GM21447 (cell line): ENCODE measurements at regions not wholly inside any gene's neighbourhood (a gene's known extent, or its start where the extent isn't known, plus 50 kb on each side); places are given as distances from the start of the nearest gene placed in this dataset.

Experiments
- ATAC-seq: cut with Tn5 transposase; IDR thresholded peaks from one replicate; pipeline ENCODE4 v1.9.1; 2021; ENCODE audit not compliant: unreplicated experiment

GRCh38 chr19:29421196-29421545 lies 104.6 kb upstream of the VSTM2B start:
- ATAC-seq, result no peak

- no peak for ATAC-seq
Measured at GRCh38 chr19:29422047-29422446, 103.7 kb upstream of the VSTM2B start.

GRCh38 chr19:29422486-29423085 lies 103.2 kb upstream of the VSTM2B start:
- no peak for ATAC-seq

- no peak for ATAC-seq
Measured at GRCh38 chr19:29428071-29428470, 97.7 kb upstream of the VSTM2B start.

- ATAC-seq, result no peak
Measured at GRCh38 chr19:29429021-29429420, 96.8 kb upstream of the VSTM2B start.

- no peak for ATAC-seq
Measured at GRCh38 chr19:29429581-29429980, 96.2 kb upstream of the VSTM2B start.

- no peak for ATAC-seq
Measured at GRCh38 chr19:29431332-29431731, 94.5 kb upstream of the VSTM2B start.

GRCh38 chr19:29432677-29433076 lies 93.1 kb upstream of the VSTM2B start:
- ATAC-seq, result no peak

- no peak for ATAC-seq
Measured at GRCh38 chr19:29436591-29437103, 89.1 kb upstream of the VSTM2B start.

- no peak for ATAC-seq
Measured at GRCh38 chr19:29439021-29439420, 86.8 kb upstream of the VSTM2B start.

GRCh38 chr19:29439688-29440550 lies 85.9 kb upstream of the VSTM2B start:
- ATAC-seq, result no peak

GRCh38 chr19:29442094-29442493 lies 83.7 kb upstream of the VSTM2B start:
- no peak for ATAC-seq

- no peak for ATAC-seq
Measured at GRCh38 chr19:29442910-29443309, 82.9 kb upstream of the VSTM2B start.

- no peak for ATAC-seq
Measured at GRCh38 chr19:29445246-29445645, 80.5 kb upstream of the VSTM2B start.

GRCh38 chr19:29446361-29446760 lies 79.4 kb upstream of the VSTM2B start:
- ATAC-seq, result no peak

- no peak for ATAC-seq
Measured at GRCh38 chr19:29448046-29448445, 77.7 kb upstream of the VSTM2B start.

- ATAC-seq, result no peak
Measured at GRCh38 chr19:29449371-29449770, 76.4 kb upstream of the VSTM2B start.

- ATAC-seq, result no peak
Measured at GRCh38 chr19:29450306-29450705, 75.5 kb upstream of the VSTM2B start.

- ATAC-seq, result no peak
Measured at GRCh38 chr19:29450812-29451211, 75.0 kb upstream of the VSTM2B start.

- ATAC-seq, result no peak
Measured at GRCh38 chr19:29454109-29454508, 71.7 kb upstream of the VSTM2B start.

GRCh38 chr19:29457413-29457812 lies 68.4 kb upstream of the VSTM2B start:
- ATAC-seq, result no peak

- no peak for ATAC-seq
Measured at GRCh38 chr19:29467824-29468401, 57.9 kb upstream of the VSTM2B start.
